Tibial nerve (tissue), 4 donors: ENCODE measurements at regions not wholly inside any gene's neighbourhood (a gene's known extent, or its start where the extent isn't known, plus 50 kb on each side); places are given as distances from the start of the nearest gene placed in this dataset.

Experiments
- DNase-seq, 2 donors: peaks; one replicate each; pipeline ENCODE4 v3.0.0-alpha.2; 2019; ENCODE audit warnings: low spot score in 2 of 2
- H3K27ac ChIP-seq, 4 donors: fragments of 200-600 bp; sonication (generic) in 3 of 4; one replicate each; pipeline ENCODE4 v1.5.1; 2017 to 2019; ENCODE audit warnings: mild to moderate bottlenecking in 1 of 4
- H3K27me3 ChIP-seq, 2 donors: fragments of 200-600 bp; sonication (generic) in 1 of 2; one replicate each; pipeline versions ENCODE4 v1.5.1 to v1.6.0; 2017 to 2019
- H3K36me3 ChIP-seq, 3 donors: fragments of 200-600 bp; sonication (generic); one replicate each; pipeline ENCODE4 v1.5.1; 2018 to 2019
- H3K4me1 ChIP-seq, 4 donors: fragments of 200-600 bp; sonication (generic) in 3 of 4; one replicate each; pipeline ENCODE4 v1.5.1; 2017 to 2019
- H3K4me3 ChIP-seq, 4 donors: fragments of 200-600 bp; sonication (generic) in 3 of 4; one replicate each; pipeline ENCODE4 v1.5.1; 2017 to 2019; ENCODE audit warnings: mild to moderate bottlenecking in 1 of 4, moderate library complexity in 1 of 4
- H3K9me3 ChIP-seq, 4 donors: fragments of 200-600 bp; sonication (generic) in 3 of 4; one replicate each; pipeline ENCODE4 v1.5.1; 2017 to 2019
- EP300 ChIP-seq, 2 donors: sonication (generic); formaldehyde crosslinking; IDR thresholded peaks; one replicate each; pipeline ENCODE4 v1.6.1; 2017; ENCODE audit warnings: antibody characterized with exemption in 2 of 2, mild to moderate bottlenecking in 1 of 2
- POLR2A ChIP-seq, 2 donors: fragments of 450-650 bp; IDR thresholded peaks; one replicate each; pipeline ENCODE4 v1.6.1; 2017; ENCODE audit warnings: antibody characterized with exemption in 2 of 2, mild to moderate bottlenecking in 2 of 2, moderate library complexity in 2 of 2
- WGBS, 2 donors: methylation state at CpG; one replicate each; pipeline ENCODE4 v1.1.5; 2018; 5-methylcytosine and 5-hydroxymethylcytosine counted together
- TF ChIP-seq, protein P1 (sequence below), 5 experiments: fragments of 200-600 bp in 3 of 5; fragments of 450-650 bp in 2 of 5; sonication (generic) in 3 of 5; IDR thresholded peaks; one replicate each; pipeline ENCODE4 v1.5.1; 2016 to 2019; ENCODE audit warnings: antibody characterized with exemption in 5 of 5, mild to moderate bottlenecking in 3 of 5, moderate library complexity in 2 of 5

DNA sequence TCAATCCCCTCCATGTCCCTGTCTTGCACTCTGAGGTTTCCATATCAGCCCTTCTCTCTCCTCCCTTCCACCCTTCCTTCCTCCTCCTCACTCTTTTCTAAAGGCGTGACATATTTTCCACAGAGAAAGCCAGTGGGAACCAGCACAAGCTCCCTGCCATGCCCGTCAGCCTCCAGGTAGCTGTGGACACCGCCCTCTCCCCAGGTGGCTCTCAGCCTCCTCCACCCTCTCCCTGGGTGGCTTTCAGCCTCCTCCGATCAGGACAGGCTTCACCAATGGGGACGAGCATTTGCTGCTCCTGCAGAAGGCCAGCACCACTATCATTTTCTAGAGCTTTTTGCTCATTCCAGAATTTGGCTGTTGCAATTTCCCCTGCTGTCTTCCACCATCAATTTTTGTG, 236.6 kb downstream of the GADD45G start:
- no peaks in the 10 kb centered on the region for H3K9me3 ChIP-seq
- 91 to 96% methylated on average over 5 of the region's 5 CpGs for WGBS, 2 donors
- DNase-seq: no peak

DNA sequence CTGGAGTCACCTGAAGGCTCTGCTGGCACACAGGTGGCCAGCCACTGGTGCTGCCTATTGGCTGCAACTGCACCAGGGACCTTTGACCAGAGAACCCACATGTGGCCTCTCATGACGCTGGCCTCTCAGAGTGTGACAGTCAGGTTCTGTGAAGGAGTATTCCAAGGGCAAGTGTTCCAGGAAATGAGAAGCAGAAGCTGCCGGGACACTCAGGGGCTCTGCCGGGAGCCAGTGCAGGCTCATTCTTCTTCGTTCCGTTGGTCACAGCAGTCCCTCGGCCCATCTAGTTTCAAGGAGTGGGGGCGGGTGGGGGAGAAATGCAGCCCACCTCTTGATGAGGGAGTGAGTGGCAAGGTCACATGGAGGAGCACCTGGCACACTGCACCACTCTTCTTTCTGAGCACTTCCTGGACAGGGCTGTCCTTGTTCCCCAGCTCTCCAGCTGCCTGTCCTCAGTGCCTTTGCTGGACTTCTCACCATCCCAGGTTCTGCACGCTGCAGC, 237.5 kb downstream of the GADD45G start:
- no peaks in the 10 kb centered on the region for H3K27me3 ChIP-seq
- peaks cover 0 to 12% (median 0%) of the 10 kb centered on the region in 4 donors for H3K4me1 ChIP-seq
- H3K36me3 ChIP-seq: no peaks in the 10 kb centered on the region
- WGBS, 2 donors: 73 to 92% methylated on average over 8 of the region's 8 CpGs
- H3K4me3 ChIP-seq: no peak overlapping the region
- no peak overlapping the region for H3K27ac ChIP-seq
- TF ChIP-seq, protein P1, sequence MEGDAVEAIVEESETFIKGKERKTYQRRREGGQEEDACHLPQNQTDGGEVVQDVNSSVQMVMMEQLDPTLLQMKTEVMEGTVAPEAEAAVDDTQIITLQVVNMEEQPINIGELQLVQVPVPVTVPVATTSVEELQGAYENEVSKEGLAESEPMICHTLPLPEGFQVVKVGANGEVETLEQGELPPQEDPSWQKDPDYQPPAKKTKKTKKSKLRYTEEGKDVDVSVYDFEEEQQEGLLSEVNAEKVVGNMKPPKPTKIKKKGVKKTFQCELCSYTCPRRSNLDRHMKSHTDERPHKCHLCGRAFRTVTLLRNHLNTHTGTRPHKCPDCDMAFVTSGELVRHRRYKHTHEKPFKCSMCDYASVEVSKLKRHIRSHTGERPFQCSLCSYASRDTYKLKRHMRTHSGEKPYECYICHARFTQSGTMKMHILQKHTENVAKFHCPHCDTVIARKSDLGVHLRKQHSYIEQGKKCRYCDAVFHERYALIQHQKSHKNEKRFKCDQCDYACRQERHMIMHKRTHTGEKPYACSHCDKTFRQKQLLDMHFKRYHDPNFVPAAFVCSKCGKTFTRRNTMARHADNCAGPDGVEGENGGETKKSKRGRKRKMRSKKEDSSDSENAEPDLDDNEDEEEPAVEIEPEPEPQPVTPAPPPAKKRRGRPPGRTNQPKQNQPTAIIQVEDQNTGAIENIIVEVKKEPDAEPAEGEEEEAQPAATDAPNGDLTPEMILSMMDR (IDR thresholded peaks at IDR 0.05): no peak
- TF ChIP-seq EP300 (IDR thresholded peaks at IDR 0.05) (no peak), POLR2A (IDR thresholded peaks at IDR 0.05) (no peak)
- DNase-seq: no peak
- no peaks in the 10 kb centered on the region for H3K9me3 ChIP-seq

More for the DNA sequence above, 236.6 kb downstream of the GADD45G start:
- Histone ChIP-seq H3K27me3 (no peaks in the 10 kb centered on the region), H3K4me3 (no peak overlapping the region), H3K27ac (no peak overlapping the region), H3K4me1 (peaks cover 0 to 12% (median 0%) of the 10 kb centered on the region in 4 donors), H3K36me3 (no peaks in the 10 kb centered on the region)
- TF ChIP-seq POLR2A (IDR thresholded peaks at IDR 0.05): no peak
- no peak for TF ChIP-seq EP300 (IDR thresholded peaks at IDR 0.05)
- TF ChIP-seq, protein P1 (IDR thresholded peaks at IDR 0.05): no peak

DNA sequence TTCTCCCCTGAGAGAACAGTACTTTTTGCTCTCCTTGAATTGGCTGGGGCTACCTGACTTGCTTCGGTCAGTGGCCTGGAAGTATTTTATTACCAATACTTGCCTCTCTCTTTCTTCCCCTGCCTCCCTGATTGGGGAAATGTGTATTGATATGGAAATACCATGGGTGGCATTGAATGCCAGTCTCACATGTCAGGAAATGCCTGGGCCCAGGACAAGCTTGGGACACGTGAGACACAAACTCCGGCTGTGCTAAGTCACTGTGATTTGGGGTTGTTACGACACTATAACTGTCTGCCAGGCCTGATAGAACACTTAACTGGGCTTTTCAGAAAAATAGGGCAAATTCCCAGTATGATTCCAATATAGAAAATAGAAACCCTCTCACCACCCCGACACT, 238.3 kb downstream of the GADD45G start:
- WGBS, 2 donors: 91% methylated on average over 5 of the region's 5 CpGs
- Histone ChIP-seq H3K36me3 (no peaks in the 10 kb centered on the region), H3K27me3 (no peaks in the 10 kb centered on the region), H3K27ac (no peak overlapping the region), H3K9me3 (no peaks in the 10 kb centered on the region), H3K4me3 (no peak overlapping the region), H3K4me1 (peaks cover 0 to 12% (median 0%) of the 10 kb centered on the region in 4 donors)
- no peak for DNase-seq
- TF ChIP-seq, protein P1 (IDR thresholded peaks at IDR 0.05): no peak
- TF ChIP-seq EP300 (IDR thresholded peaks at IDR 0.05) (no peak), POLR2A (IDR thresholded peaks at IDR 0.05) (no peak)

DNA sequence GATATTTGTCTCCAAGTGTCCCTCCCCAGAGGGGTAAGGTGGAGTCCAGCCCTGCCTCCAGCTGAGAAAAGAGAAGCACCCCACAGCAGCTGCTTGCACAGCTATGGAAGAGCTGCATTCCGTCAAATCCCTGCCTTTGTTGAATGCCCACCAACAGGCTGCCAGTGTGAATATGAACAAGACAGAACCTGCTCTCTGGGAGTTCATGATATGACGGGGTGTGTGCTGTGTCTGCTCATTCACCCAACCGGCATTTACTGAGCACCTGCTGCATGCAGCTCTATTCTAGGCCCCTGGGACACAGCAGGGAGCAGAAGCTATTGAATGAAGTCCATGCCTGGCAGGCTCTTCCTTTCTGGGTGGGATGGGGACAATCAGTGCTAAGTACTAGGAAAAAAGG, 238.8 kb downstream of the GADD45G start:
- 91 to 92% methylated on average over 3 of the region's 3 CpGs for WGBS, 2 donors
- no peak for TF ChIP-seq EP300 (IDR thresholded peaks at IDR 0.05)
- TF ChIP-seq, protein P1 (IDR thresholded peaks at IDR 0.05): no peak
- TF ChIP-seq POLR2A (IDR thresholded peaks at IDR 0.05): no peak
- Histone ChIP-seq H3K9me3 (no peaks in the 10 kb centered on the region), H3K4me1 (peaks cover 0 to 12% (median 0%) of the 10 kb centered on the region in 4 donors), H3K4me3 (no peak overlapping the region), H3K27ac (no peak overlapping the region), H3K36me3 (no peaks in the 10 kb centered on the region), H3K27me3 (no peaks in the 10 kb centered on the region)
- DNase-seq: no peak

DNA sequence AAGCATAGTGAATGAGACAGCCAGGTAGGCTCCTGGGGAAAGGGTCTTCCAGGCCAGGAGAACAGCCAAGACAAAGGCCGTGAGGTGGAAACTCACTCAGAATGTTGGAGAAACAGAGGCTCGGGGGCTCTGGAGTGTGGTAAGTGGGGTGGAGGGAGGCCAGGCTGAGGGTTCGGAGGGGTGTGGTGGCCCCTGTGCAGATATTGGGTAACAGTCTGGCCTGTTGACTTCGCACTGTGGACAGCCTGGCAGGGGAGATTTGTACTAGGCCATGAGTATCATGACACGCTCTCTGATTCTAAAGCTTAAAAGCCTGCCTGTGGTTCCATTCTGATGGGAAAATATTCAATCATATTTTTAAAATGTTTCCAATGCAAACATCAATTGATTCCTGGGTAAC, 239.3 kb downstream of the GADD45G start:
- no peak overlapping the region for H3K4me3 ChIP-seq
- H3K27me3 ChIP-seq: no peaks in the 10 kb centered on the region
- no peak overlapping the region for H3K27ac ChIP-seq
- H3K9me3 ChIP-seq: no peaks in the 10 kb centered on the region
- no peaks in the 10 kb centered on the region for H3K36me3 ChIP-seq
- DNase-seq: no peak
- H3K4me1 ChIP-seq: peaks cover 0 to 12% (median 0%) of the 10 kb centered on the region in 4 donors
- WGBS, 2 donors: 95 to 96% methylated on average over 5 of the region's 5 CpGs
- no peak for TF ChIP-seq EP300 (IDR thresholded peaks at IDR 0.05)
- TF ChIP-seq POLR2A (IDR thresholded peaks at IDR 0.05): no peak
- TF ChIP-seq, protein P1 (IDR thresholded peaks at IDR 0.05): no peak
